A549 (cell line): ENCODE measurements at regions not wholly inside any gene's neighbourhood (a gene's known extent, or its start where the extent isn't known, plus 50 kb on each side); places are given as distances from the start of the nearest gene placed in this dataset.

Experiments
- POLR2A ChIP-seq: IDR thresholded peaks from 2 replicates; pipeline ENCODE4 v1.6.1; 2012; ENCODE audit warnings: mild to moderate bottlenecking, low read length
- TF ChIP-seq, protein P1 (sequence below): fragments of >200 bp; sonication (Bioruptor Twin); formaldehyde crosslinking; IDR thresholded peaks from 3 replicates; pipeline ENCODE4 v1.5.1; 2016

DNA sequence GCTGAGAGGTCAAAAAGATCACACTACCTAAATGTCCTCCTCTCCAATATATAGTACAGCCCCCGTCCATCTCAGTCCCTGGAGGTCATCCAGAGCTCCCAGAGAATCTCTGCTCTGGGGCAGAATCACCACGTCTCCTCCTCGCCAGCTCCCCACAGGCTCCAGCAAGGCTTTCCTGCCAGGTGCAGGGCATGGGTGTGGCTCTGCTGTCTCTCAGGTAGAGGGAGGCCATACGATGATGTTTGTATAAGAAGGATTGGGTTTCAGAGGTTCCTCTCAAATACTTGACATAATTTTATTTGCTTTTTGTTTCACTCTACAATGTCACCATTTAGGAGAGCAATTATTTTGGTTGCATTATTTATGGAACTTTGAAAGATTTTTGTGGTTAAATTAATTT lies 98.3 kb upstream of the PRSS58 start:
- TF ChIP-seq POLR2A: no peak
- TF ChIP-seq, protein P1, sequence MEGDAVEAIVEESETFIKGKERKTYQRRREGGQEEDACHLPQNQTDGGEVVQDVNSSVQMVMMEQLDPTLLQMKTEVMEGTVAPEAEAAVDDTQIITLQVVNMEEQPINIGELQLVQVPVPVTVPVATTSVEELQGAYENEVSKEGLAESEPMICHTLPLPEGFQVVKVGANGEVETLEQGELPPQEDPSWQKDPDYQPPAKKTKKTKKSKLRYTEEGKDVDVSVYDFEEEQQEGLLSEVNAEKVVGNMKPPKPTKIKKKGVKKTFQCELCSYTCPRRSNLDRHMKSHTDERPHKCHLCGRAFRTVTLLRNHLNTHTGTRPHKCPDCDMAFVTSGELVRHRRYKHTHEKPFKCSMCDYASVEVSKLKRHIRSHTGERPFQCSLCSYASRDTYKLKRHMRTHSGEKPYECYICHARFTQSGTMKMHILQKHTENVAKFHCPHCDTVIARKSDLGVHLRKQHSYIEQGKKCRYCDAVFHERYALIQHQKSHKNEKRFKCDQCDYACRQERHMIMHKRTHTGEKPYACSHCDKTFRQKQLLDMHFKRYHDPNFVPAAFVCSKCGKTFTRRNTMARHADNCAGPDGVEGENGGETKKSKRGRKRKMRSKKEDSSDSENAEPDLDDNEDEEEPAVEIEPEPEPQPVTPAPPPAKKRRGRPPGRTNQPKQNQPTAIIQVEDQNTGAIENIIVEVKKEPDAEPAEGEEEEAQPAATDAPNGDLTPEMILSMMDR: no peak
